AG04450 (cell line): ENCODE measurements at regions not wholly inside any gene's neighbourhood (a gene's known extent, or its start where the extent isn't known, plus 50 kb on each side); places are given as distances from the start of the nearest gene placed in this dataset.

Experiments
- CTCF ChIA-PET: fragments of 300-600, 350-600 bp; formaldehyde crosslinking; extraction: SDS; loops from one replicate; lab custom pipeline; 2022; ENCODE audit warnings: antibody characterized with exemption, inconsistent platforms; lab: Charles Lee
- POLR2A ChIA-PET: fragments of 350-600 bp; formaldehyde crosslinking; extraction: SDS; loops from one replicate; lab custom pipeline; 2021; ENCODE audit warnings: antibody characterized with exemption, inconsistent platforms; lab: Yijun Ruan, JAX
- DNase-seq: peaks from one replicate; pipeline ENCODE4 v3.0.0-alpha.2; 2011; ENCODE audit warnings: low read depth, low spot score
- H3K27ac ChIP-seq: one replicate; pipeline ENCODE4 v1.5.1; 2012; ENCODE audit warnings: low read depth, low read length, control low read depth
- H3K27me3 ChIP-seq: one replicate; pipeline ENCODE4 v1.6.0; 2012; ENCODE audit warnings: low read length; ENCODE audit not compliant: control insufficient read depth, insufficient read depth
- H3K4me3 ChIP-seq: 2 replicates; pipeline ENCODE4 v1.5.1; 2011; ENCODE audit warnings: mild to moderate bottlenecking, low read depth, low read length, control low read depth
- H3K9me3 ChIP-seq: 2 replicates; pipeline ENCODE4 v1.5.1; 2012; ENCODE audit warnings: low read length; ENCODE audit not compliant: control insufficient read depth, insufficient read depth
- TF ChIP-seq, protein P1 (sequence below): IDR thresholded peaks from 2 replicates; pipeline ENCODE4 v1.5.1; 2011; ENCODE audit warnings: low read depth, low read length, control low read depth, inconsistent platforms

- ChIA-PET POLR2A (no interaction called here), CTCF (no interaction called here)
- Histone ChIP-seq H3K27ac (no peak overlapping the region), H3K27me3 (no peaks in the 10 kb centered on the region), H3K4me3 (no peak overlapping the region), H3K9me3 (no peaks in the 10 kb centered on the region)
- no peak for DNase-seq
- TF ChIP-seq, protein P1, sequence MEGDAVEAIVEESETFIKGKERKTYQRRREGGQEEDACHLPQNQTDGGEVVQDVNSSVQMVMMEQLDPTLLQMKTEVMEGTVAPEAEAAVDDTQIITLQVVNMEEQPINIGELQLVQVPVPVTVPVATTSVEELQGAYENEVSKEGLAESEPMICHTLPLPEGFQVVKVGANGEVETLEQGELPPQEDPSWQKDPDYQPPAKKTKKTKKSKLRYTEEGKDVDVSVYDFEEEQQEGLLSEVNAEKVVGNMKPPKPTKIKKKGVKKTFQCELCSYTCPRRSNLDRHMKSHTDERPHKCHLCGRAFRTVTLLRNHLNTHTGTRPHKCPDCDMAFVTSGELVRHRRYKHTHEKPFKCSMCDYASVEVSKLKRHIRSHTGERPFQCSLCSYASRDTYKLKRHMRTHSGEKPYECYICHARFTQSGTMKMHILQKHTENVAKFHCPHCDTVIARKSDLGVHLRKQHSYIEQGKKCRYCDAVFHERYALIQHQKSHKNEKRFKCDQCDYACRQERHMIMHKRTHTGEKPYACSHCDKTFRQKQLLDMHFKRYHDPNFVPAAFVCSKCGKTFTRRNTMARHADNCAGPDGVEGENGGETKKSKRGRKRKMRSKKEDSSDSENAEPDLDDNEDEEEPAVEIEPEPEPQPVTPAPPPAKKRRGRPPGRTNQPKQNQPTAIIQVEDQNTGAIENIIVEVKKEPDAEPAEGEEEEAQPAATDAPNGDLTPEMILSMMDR: no peak
Observed at GRCh38 chrX:121216641-121217374, 169.4 kb downstream of the GLUD2 start.

DNA sequence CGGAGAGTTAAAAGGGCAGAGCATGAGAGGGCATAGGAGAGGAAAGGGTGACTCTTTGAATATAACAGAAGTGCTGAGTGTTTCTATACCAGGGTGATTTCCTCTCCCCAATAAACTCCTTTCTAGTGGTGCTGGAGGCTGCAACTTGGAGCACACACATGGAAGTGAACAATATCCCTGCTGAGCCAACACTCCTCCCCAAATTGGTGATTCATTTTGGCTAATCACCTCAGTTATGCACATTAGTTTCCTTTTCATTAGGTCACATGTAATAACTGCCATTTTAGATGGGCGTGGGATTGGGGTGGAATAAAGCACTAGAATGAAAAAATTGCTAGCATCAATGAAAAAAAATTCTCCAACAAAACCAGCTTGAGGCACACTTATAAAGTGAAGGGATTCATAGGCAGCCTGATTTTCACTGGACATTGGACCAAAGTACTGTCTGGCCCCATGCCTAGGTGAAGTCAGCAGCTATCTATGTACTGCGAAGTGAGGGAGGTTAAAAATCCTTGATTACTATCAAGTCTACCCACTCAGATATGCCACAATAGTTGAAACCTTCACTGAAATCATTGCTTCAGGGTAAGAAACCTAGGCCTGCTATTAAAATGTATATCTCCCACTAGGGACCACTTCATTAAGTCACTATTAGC, 174.0 kb downstream of the GLUD2 start:
- CTCF ChIA-PET: no interaction called here
- Histone ChIP-seq H3K27ac (no peak overlapping the region), H3K9me3 (no peaks in the 10 kb centered on the region), H3K4me3 (no peak overlapping the region), H3K27me3 (no peaks in the 10 kb centered on the region)
- TF ChIP-seq, protein P1: no peak
- no peak for DNase-seq
- POLR2A ChIA-PET: no interaction called here

GRCh38 chrX:121227888-121228287, 180.5 kb downstream of the GLUD2 start:
- H3K27me3 ChIP-seq: no peaks in the 10 kb centered on the region
- H3K27ac ChIP-seq: no peak overlapping the region
- POLR2A ChIA-PET: no interaction called here
- H3K9me3 ChIP-seq: peaks cover 11% of the 10 kb centered on the region; the same call in 1 of the 2 replicates
- H3K4me3 ChIP-seq: no peak overlapping the region
- no peak for DNase-seq
- CTCF ChIA-PET: no interaction called here
- TF ChIP-seq, protein P1: no peak

DNA sequence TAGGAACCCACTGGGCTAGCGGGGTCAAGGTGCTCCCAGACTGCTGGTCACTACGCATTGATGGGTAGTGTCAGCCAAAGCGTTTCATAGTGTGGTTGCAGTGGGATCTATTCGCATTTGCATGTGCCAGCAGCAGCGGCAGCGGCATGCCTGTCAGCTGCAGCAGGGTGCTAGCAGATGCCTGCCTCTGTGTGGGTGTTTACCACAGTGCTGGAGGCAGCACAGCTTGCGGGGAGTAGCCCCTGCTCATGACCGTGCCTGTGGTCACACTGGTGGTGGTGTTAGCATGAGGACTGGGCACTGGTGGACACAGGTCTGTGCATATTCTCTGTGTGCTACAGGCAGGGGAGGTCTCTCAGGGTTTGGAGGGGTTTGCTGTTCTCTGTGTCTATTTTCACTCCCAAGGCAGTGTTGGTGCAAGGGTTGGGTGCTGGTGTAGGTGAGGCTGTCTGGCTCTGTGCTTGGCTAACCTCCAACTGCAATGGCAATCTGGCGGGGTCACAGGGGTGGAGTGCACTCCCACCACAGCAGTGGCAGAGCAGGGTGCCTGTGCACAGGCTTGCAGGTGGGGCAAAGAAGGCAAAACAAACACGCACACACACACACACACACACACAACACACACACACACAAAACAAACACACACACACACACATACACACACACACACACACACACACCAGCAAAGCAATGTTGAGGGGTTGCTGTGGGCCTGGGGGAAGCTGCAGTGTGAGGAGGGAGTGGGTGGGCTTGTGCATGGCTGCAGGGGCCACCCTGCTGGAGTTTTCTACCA, 184.4 kb downstream of the GLUD2 start:
- no peaks in the 10 kb centered on the region for H3K27me3 ChIP-seq
- H3K4me3 ChIP-seq: no peak overlapping the region
- H3K9me3 ChIP-seq: peaks cover 11% of the 10 kb centered on the region; the same call in 1 of the 2 replicates
- ChIA-PET CTCF (no interaction called here), POLR2A (no interaction called here)
- no peak overlapping the region for H3K27ac ChIP-seq
- TF ChIP-seq, protein P1: no peak
- no peak for DNase-seq
